B cell (primary cell): ENCODE measurements at regions not wholly inside any gene's neighbourhood (a gene's known extent, or its start where the extent isn't known, plus 50 kb on each side); places are given as distances from the start of the nearest gene placed in this dataset.

Source experiments
- ATAC-seq: fragments of 200-7000 bp; cut with Tn5 transposase; one replicate; pipeline ENCODE4 v1.10.0; 2021; ENCODE audit warnings: low read depth, mild to moderate bottlenecking, moderate number of reproducible peaks, moderate library complexity
- CTCF ChIA-PET: fragments of 350-600 bp; sonication (Branson Sonifier 250); formaldehyde crosslinking; loops from one replicate; lab custom pipeline; 2021; ENCODE audit warnings: antibody characterized with exemption, inconsistent platforms; lab: Charles Lee
- POLR2A ChIA-PET: fragments of 350-600 bp; sonication (Branson Sonifier 250); formaldehyde crosslinking; loops from one replicate; lab custom pipeline; 2021; ENCODE audit warnings: antibody characterized with exemption; lab: Charles Lee
- DNase-seq: peaks from one replicate; pipeline ENCODE4 v3.0.0; 2013
- H2AFZ ChIP-seq: 2 replicates; pipeline ENCODE4 v1.6.1; 2012; ENCODE audit warnings: mild to moderate bottlenecking, low read depth, low read length; ENCODE audit not compliant: insufficient read depth, poor library complexity, severe bottlenecking
- H3K27ac ChIP-seq, 2 donors: 1 replicate in 1 of 2; 2 replicates in 1 of 2; pipeline ENCODE4 v1.5.1; 2012 to 2013; ENCODE audit warnings: low read length in 2 of 2, mild to moderate bottlenecking in 2 of 2, moderate library complexity in 1 of 2
- H3K27me3 ChIP-seq, 4 experiments: fragments of 200-600 bp in 1 of 4; sonication (generic) in 1 of 4; replicated peaks in 1 of 4; 1 replicate in 2 of 4; 2 replicates in 2 of 4; pipeline versions ENCODE4 v1.6.1 to v1.7.0; 2013 to 2016; ENCODE audit warnings: low read length in 3 of 4, mild to moderate bottlenecking in 2 of 4, mixed read lengths in 1 of 4, moderate library complexity in 1 of 4; ENCODE audit not compliant: insufficient read depth in 4 of 4, control insufficient read depth in 3 of 4; ENCODE audit errors: control extremely low read depth in 1 of 4
- H3K36me3 ChIP-seq, 2 experiments: replicated peaks in 1 of 2; 1 replicate in 1 of 2; 2 replicates in 1 of 2; pipeline versions ENCODE4 v1.6.1 to v1.7.1; 2013; ENCODE audit warnings: low read length in 1 of 2; ENCODE audit not compliant: insufficient read depth in 2 of 2, control insufficient read depth in 1 of 2; ENCODE audit errors: control extremely low read depth in 1 of 2, extremely low read depth in 1 of 2
- H3K4me1 ChIP-seq, 2 donors: fragments of 200-600 bp in 1 of 2; sonication (generic) in 1 of 2; 1 replicate in 1 of 2; 2 replicates in 1 of 2; pipeline versions ENCODE4 v1.5.1 to v1.6.1; 2013 to 2017; ENCODE audit warnings: low read length in 2 of 2; ENCODE audit not compliant: control insufficient read depth in 2 of 2, insufficient read depth in 2 of 2
- H3K4me2 ChIP-seq: replicated peaks from 2 replicates; pipeline ENCODE3; 2012; ENCODE audit warnings: mild to moderate bottlenecking, low read depth, low read length; ENCODE audit not compliant: poor library complexity, severe bottlenecking
- H3K4me3 ChIP-seq, 5 experiments: fragments of 200-600 bp in 1 of 5; sonication (generic) in 1 of 5; 1 replicate in 3 of 5; 2 replicates in 2 of 5; pipeline versions ENCODE4 v1.5.1 to v1.7.0; 2011 to 2016; ENCODE audit warnings: low read length in 4 of 5, mild to moderate bottlenecking in 4 of 5, low read depth in 2 of 5, control low read depth in 1 of 5, moderate library complexity in 1 of 5; ENCODE audit not compliant: insufficient read depth in 1 of 5; ENCODE audit errors: control extremely low read depth in 1 of 5, extremely low read depth in 1 of 5
- H3K79me2 ChIP-seq: fragments of 200-600 bp; sonication (generic); one replicate; pipeline ENCODE4 v1.6.0; 2016; ENCODE audit warnings: low read length; ENCODE audit not compliant: control insufficient read depth, insufficient read depth
- H3K9ac ChIP-seq: fragments of 200-600 bp; sonication (generic); 2 replicates; pipeline ENCODE4 v1.6.1; 2017; ENCODE audit warnings: mild to moderate bottlenecking, low read length, moderate library complexity
- H3K9me3 ChIP-seq, 3 donors: one replicate each; pipeline versions ENCODE4 v1.6.1 to v1.7.1; 2013; ENCODE audit warnings: low read length in 2 of 3; ENCODE audit not compliant: control insufficient read depth in 2 of 3, insufficient read depth in 1 of 3; ENCODE audit errors: control extremely low read depth in 1 of 3
- H4K20me1 ChIP-seq: 2 replicates; pipeline ENCODE4 v1.6.0; 2012; ENCODE audit warnings: mild to moderate bottlenecking, low read length; ENCODE audit not compliant: insufficient read depth, control insufficient read depth, poor library complexity, severe bottlenecking
- H3K27ac Mint-ChIP-seq: one replicate; pipeline ENCODE4 v1.8.0; 2021; ENCODE audit warnings: mixed read lengths
- H3K27me3 Mint-ChIP-seq: one replicate; pipeline ENCODE4 v1.8.0; 2021; ENCODE audit warnings: mixed read lengths
- H3K4me1 Mint-ChIP-seq: one replicate; pipeline ENCODE4 v1.8.0; 2021; ENCODE audit warnings: mixed read lengths
- H3K4me3 Mint-ChIP-seq: one replicate; pipeline ENCODE4 v1.8.0; 2021; ENCODE audit warnings: mixed read lengths
- H3K9me3 Mint-ChIP-seq: one replicate; pipeline ENCODE4 v1.8.0; 2022; ENCODE audit warnings: mixed read lengths; ENCODE audit not compliant: insufficient read depth
- EZH2 ChIP-seq: IDR thresholded peaks from 2 replicates; pipeline ENCODE4 v1.6.1; 2012; ENCODE audit warnings: borderline replicate concordance, low read depth, mild to moderate bottlenecking, moderate library complexity, low read length; ENCODE audit not compliant: insufficient read depth, poor library complexity, severe bottlenecking
- WGBS: methylation state at CpG from one replicate; pipeline ENCODE4 v1.1.5; 2013; ENCODE audit warnings: missing lambda C conversion rate; ENCODE audit not compliant: insufficient coverage; 5-methylcytosine and 5-hydroxymethylcytosine counted together
- intact Hi-C: fragments of 100-400 bp; cut with micrococcal nuclease; formaldehyde crosslinking; loops from one replicate; pipeline ENCODE4 v1.10.0; 2022
- TF ChIP-seq, protein P1 (sequence below): fragments of 200-600 bp; IDR thresholded peaks from one replicate; pipeline ENCODE4 v1.8.0; 2022; ENCODE audit warnings: antibody characterized with exemption, mild to moderate bottlenecking

DNA sequence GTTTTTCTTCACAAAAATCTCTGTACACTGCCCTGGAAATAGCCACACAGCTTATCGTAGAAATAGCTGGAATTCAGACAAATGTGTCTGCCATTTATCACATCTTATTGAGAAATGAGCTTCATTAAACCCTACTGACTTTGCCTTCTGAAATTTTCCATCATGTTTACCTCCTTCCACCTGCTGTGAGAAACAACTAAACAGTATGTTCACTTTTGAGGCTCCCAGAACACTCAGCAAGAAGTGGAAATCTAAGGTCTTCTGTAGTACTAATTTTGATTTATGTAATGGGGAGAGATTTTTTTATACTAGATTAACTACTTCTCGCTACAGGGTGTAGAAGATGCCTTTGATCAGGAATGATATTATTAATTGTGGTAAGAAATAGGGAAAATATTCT, 268.0 kb downstream of the KCNC2 start:
- Histone ChIP-seq H4K20me1 (no peaks in the 10 kb centered on the region), H3K9me3 (no peaks in the 10 kb centered on the region), H3K27ac (no peak overlapping the region), H3K79me2 (no peaks in the 10 kb centered on the region), H3K27me3 (no peaks in the 10 kb centered on the region), H3K4me3 (no peak overlapping the region), H3K4me1 (no peaks in the 10 kb centered on the region), H3K4me2 (no peak overlapping the region), H2AFZ (no peak overlapping the region), H3K36me3 (no peaks in the 10 kb centered on the region), H3K9ac (no peak overlapping the region)
- intact Hi-C loops = no loop called here
- H3K4me1 Mint-ChIP-seq = no peaks in the 10 kb centered on the region
- H3K27me3 Mint-ChIP-seq = no peaks in the 10 kb centered on the region
- no peak overlapping the region for H3K4me3 Mint-ChIP-seq
- ATAC-seq (no peak), DNase-seq (no peak)
- no peaks in the 10 kb centered on the region for H3K9me3 Mint-ChIP-seq
- H3K27ac Mint-ChIP-seq = no peak overlapping the region
- WGBS = no CpG with 5 or more reads among the region's 2 CpGs
- POLR2A ChIA-PET = no interaction called here
- CTCF ChIA-PET = no interaction called here
- TF ChIP-seq EZH2 = no peak
- TF ChIP-seq, protein P1, sequence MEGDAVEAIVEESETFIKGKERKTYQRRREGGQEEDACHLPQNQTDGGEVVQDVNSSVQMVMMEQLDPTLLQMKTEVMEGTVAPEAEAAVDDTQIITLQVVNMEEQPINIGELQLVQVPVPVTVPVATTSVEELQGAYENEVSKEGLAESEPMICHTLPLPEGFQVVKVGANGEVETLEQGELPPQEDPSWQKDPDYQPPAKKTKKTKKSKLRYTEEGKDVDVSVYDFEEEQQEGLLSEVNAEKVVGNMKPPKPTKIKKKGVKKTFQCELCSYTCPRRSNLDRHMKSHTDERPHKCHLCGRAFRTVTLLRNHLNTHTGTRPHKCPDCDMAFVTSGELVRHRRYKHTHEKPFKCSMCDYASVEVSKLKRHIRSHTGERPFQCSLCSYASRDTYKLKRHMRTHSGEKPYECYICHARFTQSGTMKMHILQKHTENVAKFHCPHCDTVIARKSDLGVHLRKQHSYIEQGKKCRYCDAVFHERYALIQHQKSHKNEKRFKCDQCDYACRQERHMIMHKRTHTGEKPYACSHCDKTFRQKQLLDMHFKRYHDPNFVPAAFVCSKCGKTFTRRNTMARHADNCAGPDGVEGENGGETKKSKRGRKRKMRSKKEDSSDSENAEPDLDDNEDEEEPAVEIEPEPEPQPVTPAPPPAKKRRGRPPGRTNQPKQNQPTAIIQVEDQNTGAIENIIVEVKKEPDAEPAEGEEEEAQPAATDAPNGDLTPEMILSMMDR = no peak

DNA sequence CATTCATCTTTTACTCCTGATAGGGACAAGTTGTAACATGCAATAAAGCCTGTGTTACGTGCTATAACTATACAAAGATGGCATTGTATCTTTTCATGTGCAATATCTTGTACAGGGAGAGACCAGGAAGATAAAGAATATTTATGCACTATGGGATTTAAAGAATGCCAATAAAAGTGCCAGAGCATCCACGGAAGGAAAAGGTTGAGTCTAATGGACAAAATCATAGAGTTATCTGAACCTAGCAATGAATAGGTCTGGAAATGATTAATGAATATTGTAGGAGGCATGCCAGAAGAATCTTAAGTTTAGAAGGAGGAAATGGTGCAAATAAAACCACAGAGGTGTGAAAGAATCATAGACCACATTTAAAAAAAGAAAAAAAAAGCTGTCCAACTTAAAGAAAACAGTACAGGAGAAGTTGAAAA, 263.9 kb downstream of the KCNC2 start:
- H3K27ac ChIP-seq = no peak overlapping the region
- ATAC-seq = no peak
- H2AFZ ChIP-seq = no peak overlapping the region
- H3K9ac ChIP-seq = no peak overlapping the region
- no peaks in the 10 kb centered on the region for H3K4me1 ChIP-seq
- H3K9me3 Mint-ChIP-seq = peaks cover 3% of the 10 kb centered on the region
- H3K4me3 Mint-ChIP-seq = no peak overlapping the region
- H3K4me3 ChIP-seq = no peak overlapping the region
- no peaks in the 10 kb centered on the region for H3K79me2 ChIP-seq
- no peaks in the 10 kb centered on the region for H3K9me3 ChIP-seq
- H3K36me3 ChIP-seq = no peaks in the 10 kb centered on the region
- no peaks in the 10 kb centered on the region for H3K27me3 ChIP-seq
- H4K20me1 ChIP-seq = no peaks in the 10 kb centered on the region
- DNase-seq = no peak
- no peaks in the 10 kb centered on the region for H3K4me1 Mint-ChIP-seq
- no peaks in the 10 kb centered on the region for H3K27me3 Mint-ChIP-seq
- intact Hi-C loops = no loop called here
- ChIA-PET POLR2A (no interaction called here), CTCF (no interaction called here)
- H3K4me2 ChIP-seq = no peak overlapping the region
- WGBS = 56% methylated on average over 1 of the region's 2 CpGs
- H3K27ac Mint-ChIP-seq = no peak overlapping the region
- TF ChIP-seq EZH2 = no peak
- TF ChIP-seq, protein P1 = no peak
